Osteoblast (primary cell): ENCODE measurements at regions not wholly inside any gene's neighbourhood (a gene's known extent, or its start where the extent isn't known, plus 50 kb on each side); places are given as distances from the start of the nearest gene placed in this dataset.

Experiments used
- DNase-seq: peaks from one replicate; pipeline ENCODE4 v3.0.0; 2011; ENCODE audit warnings: low spot score, mixed read lengths; ENCODE audit not compliant: insufficient read length; ENCODE audit errors: missing footprints
- H2AFZ ChIP-seq: 2 replicates; pipeline ENCODE4 v1.6.0; 2011; ENCODE audit warnings: mild to moderate bottlenecking, low read length
- H3K27ac ChIP-seq: 2 replicates; pipeline ENCODE4 v1.5.1; 2011; ENCODE audit warnings: mild to moderate bottlenecking, low read depth, low read length, moderate library complexity
- H3K27me3 ChIP-seq: 2 replicates; pipeline ENCODE4 v1.6.0; 2012; ENCODE audit warnings: mild to moderate bottlenecking, control low read depth, inconsistent platforms, low read length, moderate library complexity; ENCODE audit not compliant: insufficient read depth
- H3K36me3 ChIP-seq: 2 replicates; pipeline ENCODE4 v1.5.1; 2011; ENCODE audit warnings: mild to moderate bottlenecking, low read length, control low read depth, moderate library complexity; ENCODE audit not compliant: insufficient read depth
- H3K4me1 ChIP-seq: 2 replicates; pipeline ENCODE4 v1.5.1; 2011; ENCODE audit warnings: mild to moderate bottlenecking, low read length, control low read depth, moderate library complexity; ENCODE audit not compliant: insufficient read depth
- H3K4me2 ChIP-seq: 2 replicates; pipeline ENCODE4 v1.6.0; 2011; ENCODE audit warnings: mild to moderate bottlenecking, low read length; ENCODE audit not compliant: insufficient read depth
- H3K4me3 ChIP-seq: fragments of 200-600 bp; sonication (generic); 3 replicates; pipeline ENCODE4 v1.5.1; 2012; ENCODE audit warnings: mild to moderate bottlenecking, low read length, inconsistent platforms; ENCODE audit not compliant: insufficient read depth
- H3K79me2 ChIP-seq: 2 replicates; pipeline ENCODE4 v1.6.0; 2012; ENCODE audit warnings: mild to moderate bottlenecking, low read length, control low read depth, inconsistent platforms; ENCODE audit not compliant: insufficient read depth
- H3K9me3 ChIP-seq: 2 replicates; pipeline ENCODE4 v1.5.1; 2011; ENCODE audit warnings: low read depth, low read length, control low read depth
- H4K20me1 ChIP-seq: 2 replicates; pipeline ENCODE4 v1.6.0; 2012; ENCODE audit warnings: mild to moderate bottlenecking, low read length, control low read depth; ENCODE audit not compliant: insufficient read depth
- CTCF ChIP-seq: IDR thresholded peaks from 2 replicates; pipeline ENCODE4 v1.5.1; 2011; ENCODE audit warnings: mild to moderate bottlenecking, low read depth, low read length, moderate library complexity; ENCODE audit errors: extremely low read depth

- no peaks in the 10 kb centered on the region for H4K20me1 ChIP-seq
- no peaks in the 10 kb centered on the region for H3K36me3 ChIP-seq
- no peak overlapping the region for H3K4me3 ChIP-seq
- DNase-seq, result no peak
- H3K79me2 ChIP-seq, result no peaks in the 10 kb centered on the region
- H2AFZ ChIP-seq, result no peak overlapping the region
- H3K27me3 ChIP-seq, result no peaks in the 10 kb centered on the region
- no peak overlapping the region for H3K27ac ChIP-seq
- H3K4me2 ChIP-seq, result no peak overlapping the region
- TF ChIP-seq CTCF, result no peak
- H3K9me3 ChIP-seq, result peaks cover 4% of the 10 kb centered on the region
- no peaks in the 10 kb centered on the region for H3K4me1 ChIP-seq
Measured at GRCh38 chr2:21928292-21928691, 804.5 kb downstream of the TDRD15 start.

GRCh38 chr2:21930226-21930625, 806.5 kb downstream of the TDRD15 start:
- TF ChIP-seq CTCF, result no peak
- Histone ChIP-seq H2AFZ (no peak overlapping the region), H3K79me2 (no peaks in the 10 kb centered on the region), H3K36me3 (no peaks in the 10 kb centered on the region), H3K27ac (no peak overlapping the region), H3K9me3 (peaks cover 4% of the 10 kb centered on the region), H3K4me2 (no peak overlapping the region), H3K27me3 (no peaks in the 10 kb centered on the region), H4K20me1 (no peaks in the 10 kb centered on the region), H3K4me3 (no peak overlapping the region), H3K4me1 (no peaks in the 10 kb centered on the region)
- no peak for DNase-seq

- Histone ChIP-seq H3K27me3 (no peaks in the 10 kb centered on the region), H3K79me2 (no peaks in the 10 kb centered on the region), H3K4me2 (no peak overlapping the region), H3K4me1 (no peaks in the 10 kb centered on the region), H3K9me3 (peaks cover 6% of the 10 kb centered on the region), H3K36me3 (no peaks in the 10 kb centered on the region), H3K4me3 (no peak overlapping the region), H2AFZ (no peak overlapping the region), H4K20me1 (no peaks in the 10 kb centered on the region), H3K27ac (no peak overlapping the region)
- TF ChIP-seq CTCF, result no peak
- DNase-seq, result no peak
Measured at GRCh38 chr2:21939967-21940366, 816.2 kb downstream of the TDRD15 start.

- no peak for TF ChIP-seq CTCF
- Histone ChIP-seq H2AFZ (no peak overlapping the region), H3K27ac (no peak overlapping the region), H3K4me1 (no peaks in the 10 kb centered on the region), H3K4me2 (no peak overlapping the region), H3K9me3 (peaks cover 9% of the 10 kb centered on the region), H3K79me2 (no peaks in the 10 kb centered on the region), H3K36me3 (no peaks in the 10 kb centered on the region), H3K27me3 (no peaks in the 10 kb centered on the region), H3K4me3 (no peak overlapping the region), H4K20me1 (no peaks in the 10 kb centered on the region)
- no peak for DNase-seq
Measured at GRCh38 chr2:21944536-21944935, 820.8 kb downstream of the TDRD15 start.
